PC-3 (cell line): ENCODE measurements at regions not wholly inside any gene's neighbourhood (a gene's known extent, or its start where the extent isn't known, plus 50 kb on each side); places are given as distances from the start of the nearest gene placed in this dataset.

ENCODE experiments used
- CTCF ChIP-seq: fragments of 300-600 bp; sonication (generic); conservative IDR thresholded peaks from 2 replicates; pipeline ENCODE4 v1.5.1; 2017; ENCODE audit warnings: antibody characterized with exemption, low read depth, mild to moderate bottlenecking, low read length
- EZH2 ChIP-seq: fragments of 300-600 bp; sonication (generic); IDR thresholded peaks from one replicate; pipeline ENCODE4 v1.6.1; 2017; ENCODE audit warnings: antibody characterized with exemption, mild to moderate bottlenecking, low read length; ENCODE audit not compliant: unreplicated experiment
- EZH2phosphoT487 ChIP-seq: fragments of 300-600 bp; sonication (generic); IDR thresholded peaks from 2 replicates; pipeline ENCODE4 v1.6.1; 2018; ENCODE audit warnings: mild to moderate bottlenecking, antibody characterized with exemption, low read length, borderline replicate concordance

- TF ChIP-seq CTCF (no peak), EZH2 (no peak), EZH2phosphoT487 (no peak)
Measured at GRCh38 chr2:107028661-107029060, 142.7 kb upstream of the ST6GAL2 start.
